ENCODE measurements at regions not wholly inside any gene's neighbourhood (a gene's known extent, or its start where the extent isn't known, plus 50 kb on each side); places are given as distances from the start of the nearest gene placed in this dataset.

GRCh38 chr18:66895631-66896030 lies 291.7 kb upstream of the CDH19 start:
- H3K27ac Mint-ChIP-seq, result no peak overlapping the region
- no peaks in the 10 kb centered on the region for H3K36me3 Mint-ChIP-seq
- ChIA-PET CTCF (no interaction called here), POLR2A (no interaction called here)
- ATAC-seq (no peak), DNase-seq (ENCODE audit: low spot score) (no peak)
- no peak for TF ChIP-seq ZBTB21 (CRISPR knock-in tag; IDR thresholded peaks at IDR 0.05; ENCODE audit: borderline replicate concordance)
- TF ChIP-seq CBFB (CRISPR knock-in tag; IDR thresholded peaks at IDR 0.05; ENCODE audit: low read depth), result no peak
- TF ChIP-seq ZNF219 (CRISPR knock-in tag; IDR thresholded peaks at IDR 0.05; ENCODE audit: borderline replicate concordance), result no peak
- TF ChIP-seq RORB (CRISPR knock-in tag; IDR thresholded peaks at IDR 0.05), result no peak
- no peak for TF ChIP-seq PREB (CRISPR knock-in tag; IDR thresholded peaks at IDR 0.05; ENCODE audit: borderline replicate concordance)
- TF ChIP-seq GTF2I (CRISPR knock-in tag; conservative IDR thresholded peaks at IDR 0.05), result no peak
- no peak for TF ChIP-seq NFATC4 (CRISPR knock-in tag; IDR thresholded peaks at IDR 0.05)
- no peak for TF ChIP-seq MAX (CRISPR knock-in tag; IDR thresholded peaks at IDR 0.05)
- TF ChIP-seq ZBTB43 (CRISPR knock-in tag; IDR thresholded peaks at IDR 0.05), result no peak
- no peak for TF ChIP-seq ERG (CRISPR knock-in tag; IDR thresholded peaks at IDR 0.05)
- no peak for TF ChIP-seq NR3C1 (CRISPR knock-in tag; conservative IDR thresholded peaks at IDR 0.05; ENCODE audit: low read depth)
- no peak for TF ChIP-seq HMGA2 (CRISPR knock-in tag; IDR thresholded peaks at IDR 0.05)
- TF ChIP-seq RELA (CRISPR knock-in tag; IDR thresholded peaks at IDR 0.05; ENCODE audit: borderline replicate concordance), result no peak
- TF ChIP-seq KAT7 (CRISPR knock-in tag; IDR thresholded peaks at IDR 0.05; ENCODE audit: borderline replicate concordance), result no peak
- TF ChIP-seq ZMAT4 (CRISPR knock-in tag; IDR thresholded peaks at IDR 0.05), result no peak
- no peak for TF ChIP-seq ZNF121 (CRISPR knock-in tag; IDR thresholded peaks at IDR 0.05)
- no peak overlapping the region for H3K4me3 Mint-ChIP-seq
- H3K27me3 Mint-ChIP-seq (ENCODE audit: low read depth), result no peaks in the 10 kb centered on the region
- peaks cover 10% of the 10 kb centered on the region; the same call in 1 of the 2 replicates for H3K9me3 Mint-ChIP-seq
- H3K4me1 Mint-ChIP-seq, result peaks cover 21% of the 10 kb centered on the region

GRCh38 chr18:66894851-66895250 lies 291.0 kb upstream of the CDH19 start:
- no peaks in the 10 kb centered on the region for H3K36me3 Mint-ChIP-seq
- no peak overlapping the region for H3K4me3 Mint-ChIP-seq
- H3K27ac Mint-ChIP-seq, result no peak overlapping the region
- H3K9me3 Mint-ChIP-seq, result peaks cover 10% of the 10 kb centered on the region; the same call in 1 of the 2 replicates
- ATAC-seq (no peak; the same call in 1 of the 2 replicates), DNase-seq (ENCODE audit: low spot score) (no peak)
- no peaks in the 10 kb centered on the region for H3K27me3 Mint-ChIP-seq (ENCODE audit: low read depth)
- peaks cover 17% of the 10 kb centered on the region for H3K4me1 Mint-ChIP-seq
- CTCF ChIA-PET, result no interaction called here
- POLR2A ChIA-PET, result no interaction called here
- no peak for TF ChIP-seq ATF2 (CRISPR knock-in tag; IDR thresholded peaks at IDR 0.05; ENCODE audit: borderline replicate concordance, low read depth)
- TF ChIP-seq ETV6 (CRISPR knock-in tag; IDR thresholded peaks at IDR 0.05), result no peak
- no peak for TF ChIP-seq USF1 (CRISPR knock-in tag; IDR thresholded peaks at IDR 0.05)
- no peak for TF ChIP-seq FOXP4 (CRISPR knock-in tag; IDR thresholded peaks at IDR 0.05)
- TF ChIP-seq TEAD4 (CRISPR knock-in tag; IDR thresholded peaks at IDR 0.05), result no peak
- TF ChIP-seq CTCF (IDR thresholded peaks at IDR 0.05), result no peak
- no peak for TF ChIP-seq PREB (CRISPR knock-in tag; IDR thresholded peaks at IDR 0.05; ENCODE audit: borderline replicate concordance)
